BLaER1 (cell line): ENCODE measurements at regions not wholly inside any gene's neighbourhood (a gene's known extent, or its start where the extent isn't known, plus 50 kb on each side); places are given as distances from the start of the nearest gene placed in this dataset.

Experiments
- H3K27ac ChIP-seq: shearing (Covaris generic); formaldehyde crosslinking; 2 replicates; pipeline ENCODE4 v1.8.1; 2022
- H3K27me3 ChIP-seq: shearing (Covaris generic); formaldehyde crosslinking; 2 replicates; pipeline ENCODE4 v1.8.1; 2022
- H3K36me3 ChIP-seq: shearing (Covaris generic); formaldehyde crosslinking; 2 replicates; pipeline ENCODE4 v1.8.1; 2022
- H3K4me1 ChIP-seq: shearing (Covaris generic); formaldehyde crosslinking; 2 replicates; pipeline ENCODE4 v1.8.1; 2022
- H3K4me2 ChIP-seq: shearing (Covaris generic); formaldehyde crosslinking; 2 replicates; pipeline ENCODE4 v1.8.1; 2022
- H3K4me3 ChIP-seq: shearing (Covaris generic); formaldehyde crosslinking; 2 replicates; pipeline ENCODE4 v1.8.1; 2022
- H3K9ac ChIP-seq: shearing (Covaris generic); formaldehyde crosslinking; 2 replicates; pipeline ENCODE4 v1.8.1; 2022
- H3K9me3 ChIP-seq: shearing (Covaris generic); formaldehyde crosslinking; 2 replicates; pipeline ENCODE4 v1.8.1; 2022
- H4K20me1 ChIP-seq: shearing (Covaris generic); formaldehyde crosslinking; 2 replicates; pipeline ENCODE4 v1.8.1; 2022
- Cebpa-rat ChIP-seq: shearing (Covaris generic); IDR thresholded peaks from 2 replicates; pipeline ENCODE4 v1.8.1; 2022

DNA sequence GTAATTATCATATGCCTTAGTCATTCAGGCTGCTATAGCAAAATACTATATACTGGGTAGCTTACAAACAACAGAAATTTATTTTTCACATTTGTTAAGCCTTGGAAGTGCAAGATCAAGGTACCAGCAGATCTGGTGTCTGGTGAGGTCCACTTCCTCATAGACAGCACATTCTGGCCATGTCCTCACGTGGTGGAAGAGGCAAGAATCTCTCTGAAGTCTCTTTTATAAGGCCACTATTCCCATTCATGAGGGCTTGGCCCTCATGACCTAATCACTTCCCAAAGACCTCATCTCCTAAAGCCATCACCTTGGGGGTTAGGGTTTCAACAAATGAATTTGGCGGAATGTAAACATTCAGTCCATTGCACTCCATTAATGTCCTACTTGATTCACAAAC is 137.5 kb upstream of the C1GALT1 start:
- Histone ChIP-seq H3K4me1 (no peaks in the 10 kb centered on the region), H3K4me3 (no peak overlapping the region), H4K20me1 (no peaks in the 10 kb centered on the region), H3K36me3 (no peaks in the 10 kb centered on the region), H3K27me3 (no peaks in the 10 kb centered on the region), H3K27ac (no peak overlapping the region), H3K9me3 (peaks cover 11% of the 10 kb centered on the region), H3K4me2 (no peak overlapping the region), H3K9ac (no peak overlapping the region)
- TF ChIP-seq Cebpa-rat = no peak

DNA sequence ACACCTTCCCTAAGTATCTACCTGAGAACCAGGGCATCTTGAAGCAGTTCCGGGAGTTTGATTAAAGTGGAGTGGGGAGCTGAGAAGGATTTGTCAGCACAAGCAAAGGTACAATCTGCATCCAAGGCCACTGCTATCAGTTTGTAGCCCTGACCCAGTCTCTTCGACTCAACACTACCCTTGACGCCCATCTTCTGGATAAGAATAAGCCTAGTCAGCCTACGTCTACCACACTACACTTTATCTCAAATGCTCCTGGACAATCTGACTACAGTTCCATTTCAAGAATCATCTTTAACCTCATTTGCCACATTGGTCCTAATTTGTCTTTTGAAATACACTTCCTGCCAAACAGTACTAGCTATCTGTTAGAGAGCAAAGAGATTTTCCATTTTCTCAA is 134.1 kb upstream of the C1GALT1 start:
- Histone ChIP-seq H3K9ac (no peak overlapping the region), H4K20me1 (no peaks in the 10 kb centered on the region), H3K27ac (no peak overlapping the region), H3K4me1 (no peaks in the 10 kb centered on the region), H3K4me2 (no peak overlapping the region), H3K27me3 (no peaks in the 10 kb centered on the region), H3K9me3 (no peaks in the 10 kb centered on the region), H3K4me3 (no peak overlapping the region), H3K36me3 (no peaks in the 10 kb centered on the region)
- no peak for TF ChIP-seq Cebpa-rat

DNA sequence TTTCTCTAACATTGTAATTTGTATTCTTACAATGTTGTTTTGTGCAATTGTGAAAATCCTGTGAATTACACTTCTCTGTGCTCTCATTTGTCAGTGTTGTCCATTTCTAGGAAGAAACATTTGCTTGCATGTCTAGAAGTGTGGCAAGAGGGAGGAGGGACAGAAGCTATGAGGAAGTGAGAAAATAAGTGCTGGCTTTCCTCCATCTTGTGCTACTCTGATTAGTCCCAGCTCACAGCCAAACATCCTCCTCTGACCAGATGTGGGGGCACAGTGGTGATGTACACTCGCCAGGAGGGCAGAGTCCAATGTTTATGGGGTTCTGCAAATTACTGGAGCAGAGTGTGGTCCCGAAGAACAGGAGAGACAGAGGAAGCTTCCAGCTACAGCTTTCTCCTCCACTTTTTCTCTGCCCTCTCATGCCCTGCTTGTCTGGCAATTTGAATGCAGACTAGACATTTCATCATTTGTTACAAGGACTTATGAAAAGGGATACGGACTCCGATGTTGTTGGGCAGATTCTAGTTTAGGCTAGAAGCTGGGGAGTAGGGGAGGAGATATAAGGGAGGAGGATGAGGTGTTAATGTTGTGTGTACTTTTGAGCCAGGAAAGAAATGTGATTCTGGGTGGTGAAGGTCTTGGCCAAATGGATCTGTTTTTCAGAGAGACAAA is 131.0 kb upstream of the C1GALT1 start:
- no peak overlapping the region for H3K4me2 ChIP-seq
- no peaks in the 10 kb centered on the region for H3K27me3 ChIP-seq

DNA sequence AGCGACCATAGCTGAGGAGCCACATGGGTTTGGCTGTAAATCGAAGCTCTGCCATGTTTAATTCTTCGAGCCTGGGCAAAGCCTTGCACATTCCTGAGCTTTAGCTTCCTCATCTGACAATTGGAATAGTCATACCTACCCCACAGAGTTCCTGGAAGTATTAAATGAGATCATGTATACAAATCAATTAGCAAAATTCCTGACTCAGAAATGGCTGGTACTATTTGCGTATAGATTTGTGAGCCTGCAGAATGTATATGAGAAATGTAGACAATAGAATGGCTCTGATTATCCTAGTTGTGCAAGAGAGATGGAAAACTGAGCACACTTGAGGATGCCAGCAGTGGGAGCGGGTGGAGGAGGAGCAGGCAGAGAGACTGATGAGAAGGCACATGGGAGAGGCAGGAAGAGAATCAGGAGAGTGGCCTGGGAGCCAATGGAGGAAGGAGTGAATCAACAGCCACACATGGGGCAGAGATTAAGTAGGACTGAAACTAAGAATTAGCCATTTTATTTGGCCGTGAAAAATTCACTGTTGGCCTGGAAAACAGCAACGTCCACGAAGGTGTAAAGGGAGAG is 128.0 kb upstream of the C1GALT1 start:
- no peak overlapping the region for H3K9ac ChIP-seq
- no peak for TF ChIP-seq Cebpa-rat
- no peaks in the 10 kb centered on the region for H3K4me1 ChIP-seq
- H3K4me2 ChIP-seq = no peak overlapping the region
- no peaks in the 10 kb centered on the region for H4K20me1 ChIP-seq
- no peak overlapping the region for H3K27ac ChIP-seq
- no peaks in the 10 kb centered on the region for H3K27me3 ChIP-seq
- no peaks in the 10 kb centered on the region for H3K9me3 ChIP-seq
- H3K4me3 ChIP-seq = no peak overlapping the region
- no peaks in the 10 kb centered on the region for H3K36me3 ChIP-seq

More for the DNA sequence above, 131.0 kb upstream of the C1GALT1 start:
- Histone ChIP-seq H3K9me3 (no peaks in the 10 kb centered on the region), H4K20me1 (no peaks in the 10 kb centered on the region), H3K9ac (no peak overlapping the region), H3K27ac (no peak overlapping the region), H3K36me3 (no peaks in the 10 kb centered on the region), H3K4me3 (no peak overlapping the region), H3K4me1 (no peaks in the 10 kb centered on the region)
- TF ChIP-seq Cebpa-rat = no peak

DNA sequence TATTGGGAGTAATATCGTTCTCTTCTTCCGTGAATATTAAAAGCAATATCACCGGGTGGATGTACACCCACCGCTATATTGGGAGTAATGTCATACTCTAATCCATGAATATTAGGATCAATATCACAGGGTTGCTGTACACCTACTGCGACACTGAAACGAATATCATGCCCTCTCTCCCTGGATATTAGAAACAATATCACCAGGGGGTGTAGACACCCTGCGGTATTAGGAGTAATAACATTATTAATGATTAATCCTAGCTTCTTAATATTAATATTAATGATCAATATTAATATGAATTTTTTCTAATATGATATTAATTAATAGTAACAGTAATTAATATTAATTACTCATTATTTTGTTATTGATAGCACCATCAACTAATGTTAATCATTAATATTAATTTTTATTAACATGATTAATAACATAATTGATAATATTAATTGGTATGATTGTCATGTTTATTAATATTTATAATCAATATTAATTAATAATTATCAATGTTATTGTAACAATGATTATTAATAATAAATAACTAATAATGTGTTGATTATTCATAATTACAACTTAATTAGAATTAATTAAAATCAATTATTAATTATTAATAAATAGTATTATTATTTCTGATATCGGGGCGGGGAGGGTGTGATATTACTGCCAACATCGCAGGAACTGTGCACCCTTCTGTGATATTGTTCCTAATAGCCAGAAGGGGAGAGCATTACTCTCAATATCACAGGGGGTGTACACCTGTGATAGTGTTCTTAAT is 121.3 kb upstream of the C1GALT1 start:
- Histone ChIP-seq H3K4me1 (no peaks in the 10 kb centered on the region), H3K9ac (no peak overlapping the region), H3K9me3 (peaks cover 12% of the 10 kb centered on the region), H3K27me3 (no peaks in the 10 kb centered on the region), H3K4me2 (no peak overlapping the region), H3K27ac (no peak overlapping the region), H3K4me3 (no peak overlapping the region), H4K20me1 (no peaks in the 10 kb centered on the region), H3K36me3 (no peaks in the 10 kb centered on the region)
- no peak for TF ChIP-seq Cebpa-rat

DNA sequence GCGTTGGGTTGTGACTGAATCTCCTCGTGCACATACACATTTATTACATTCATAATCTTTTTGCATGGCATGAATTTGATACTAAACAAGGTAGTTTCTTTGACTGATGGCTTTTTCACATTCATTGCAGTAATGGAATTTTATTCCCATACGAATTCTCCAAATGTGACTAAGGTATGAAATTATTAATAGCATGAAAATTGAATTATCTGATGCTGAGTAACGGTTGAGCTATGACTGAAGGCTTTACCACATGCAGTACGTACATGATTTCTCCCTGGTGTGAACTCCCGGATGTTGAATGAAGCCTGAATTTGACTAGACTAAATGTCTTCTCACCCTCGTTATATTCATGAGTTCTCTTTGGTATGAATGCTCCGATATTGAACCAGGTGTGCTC is 104.4 kb upstream of the C1GALT1 start:
- TF ChIP-seq Cebpa-rat = no peak
- Histone ChIP-seq H3K9ac (no peak overlapping the region), H3K4me2 (no peak overlapping the region), H3K4me1 (no peaks in the 10 kb centered on the region), H4K20me1 (no peaks in the 10 kb centered on the region), H3K36me3 (no peaks in the 10 kb centered on the region), H3K27me3 (no peaks in the 10 kb centered on the region), H3K4me3 (no peak overlapping the region), H3K9me3 (peaks cover 17% of the 10 kb centered on the region; the same call in 1 of the 2 replicates), H3K27ac (no peak overlapping the region)

DNA sequence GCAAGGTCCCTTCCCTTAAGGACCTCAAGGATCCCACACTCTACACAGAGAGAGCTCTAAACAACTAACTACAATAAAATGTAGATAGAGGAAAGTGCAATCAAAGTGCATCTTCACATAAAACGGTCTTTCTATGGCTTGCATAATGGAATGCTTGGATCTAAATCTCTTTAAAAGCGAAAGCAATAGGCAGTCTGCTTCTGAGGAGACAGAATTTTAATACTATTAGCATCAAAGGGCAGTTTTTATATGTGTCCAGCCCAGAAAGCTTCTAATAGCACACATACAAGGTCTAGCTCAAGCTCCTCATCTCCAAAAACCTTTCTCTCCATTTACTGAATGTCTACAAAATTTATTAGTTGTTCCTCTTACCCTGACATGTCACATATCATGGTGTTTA is 101.5 kb upstream of the C1GALT1 start:
- Histone ChIP-seq H3K27ac (no peak overlapping the region), H3K4me1 (no peaks in the 10 kb centered on the region), H3K9me3 (no peaks in the 10 kb centered on the region), H3K4me2 (no peak overlapping the region), H3K27me3 (no peaks in the 10 kb centered on the region), H3K4me3 (no peak overlapping the region), H4K20me1 (no peaks in the 10 kb centered on the region), H3K9ac (no peak overlapping the region), H3K36me3 (no peaks in the 10 kb centered on the region)
- no peak for TF ChIP-seq Cebpa-rat

DNA sequence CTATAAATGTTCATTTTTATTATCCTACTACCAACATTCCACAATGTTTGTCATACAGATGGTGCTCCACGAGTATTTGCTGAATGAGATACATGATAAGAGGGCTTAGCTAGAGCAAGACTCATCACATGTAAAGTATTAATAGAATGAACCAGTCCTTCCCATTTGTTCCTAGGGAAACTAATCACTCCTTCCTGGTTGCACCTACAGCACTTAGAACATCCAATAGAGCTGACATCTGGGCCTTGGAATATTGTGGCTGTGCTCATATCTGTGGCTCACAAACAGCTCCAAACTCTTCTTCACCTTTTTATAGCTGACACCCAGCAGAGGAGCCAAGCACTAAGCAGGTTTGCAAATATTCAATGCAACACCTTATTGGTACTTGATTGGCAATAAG is 91.9 kb upstream of the C1GALT1 start:
- H3K36me3 ChIP-seq = no peaks in the 10 kb centered on the region

DNA sequence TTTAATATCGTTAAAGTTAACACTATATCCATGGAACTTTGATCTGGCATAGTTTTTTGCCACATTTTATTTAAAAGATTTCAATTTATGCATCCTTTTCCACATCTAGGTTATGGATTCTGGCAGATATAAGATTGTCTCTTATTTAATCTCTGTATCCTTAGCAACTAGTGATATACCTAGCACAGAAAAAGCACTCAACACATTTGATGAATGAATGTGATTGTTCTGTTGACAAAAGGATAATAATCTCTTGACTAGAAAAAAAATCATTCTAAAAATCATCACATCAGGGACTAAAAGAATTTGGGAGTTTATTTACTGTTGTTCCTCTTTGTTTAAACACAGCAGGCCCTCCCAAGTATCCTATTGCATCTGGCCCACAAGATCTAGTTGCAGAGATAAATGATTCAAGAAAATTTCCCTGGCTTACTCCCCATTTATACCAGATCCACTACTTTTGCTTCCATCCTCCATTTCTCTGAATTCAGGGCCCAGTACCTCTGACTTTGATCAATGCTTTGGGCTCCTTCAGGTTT is 84.0 kb upstream of the C1GALT1 start:
- Histone ChIP-seq H3K4me2 (no peak overlapping the region), H3K36me3 (no peaks in the 10 kb centered on the region), H3K4me3 (no peak overlapping the region), H3K9me3 (no peaks in the 10 kb centered on the region), H3K27me3 (no peaks in the 10 kb centered on the region), H4K20me1 (no peaks in the 10 kb centered on the region), H3K9ac (no peak overlapping the region), H3K27ac (no peak overlapping the region), H3K4me1 (peaks cover 5% of the 10 kb centered on the region; the same call in 1 of the 2 replicates)
- TF ChIP-seq Cebpa-rat = no peak

More for the DNA sequence above, 91.9 kb upstream of the C1GALT1 start:
- TF ChIP-seq Cebpa-rat = no peak
- no peak overlapping the region for H3K9ac ChIP-seq
- H3K27me3 ChIP-seq = no peaks in the 10 kb centered on the region
- H4K20me1 ChIP-seq = no peaks in the 10 kb centered on the region
- peaks cover 17% of the 10 kb centered on the region for H3K9me3 ChIP-seq
- no peak overlapping the region for H3K4me2 ChIP-seq
- H3K4me1 ChIP-seq = no peaks in the 10 kb centered on the region
- no peak overlapping the region for H3K27ac ChIP-seq
- no peak overlapping the region for H3K4me3 ChIP-seq

DNA sequence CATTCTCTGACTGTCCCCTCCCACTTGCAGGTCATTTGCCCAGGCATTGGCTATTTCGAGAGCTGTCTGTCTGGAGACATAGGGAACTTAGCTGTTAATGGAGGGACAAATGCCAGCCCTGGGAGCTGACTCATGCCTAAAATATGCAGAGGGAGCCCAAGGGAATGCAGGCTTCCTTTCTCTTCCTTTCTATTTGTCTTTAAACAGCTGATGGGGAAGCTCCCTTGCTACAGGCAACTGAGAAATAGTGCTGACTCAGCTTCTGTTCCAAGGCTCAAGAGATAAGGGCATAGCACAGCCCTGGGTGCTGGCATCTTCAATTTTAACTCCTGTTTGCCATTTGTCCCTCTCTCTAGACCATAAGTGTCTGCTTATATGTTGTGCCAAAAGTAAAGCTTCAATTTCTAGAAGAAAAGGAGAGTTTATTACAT is 82.7 kb upstream of the C1GALT1 start:
- H3K4me3 ChIP-seq = no peak overlapping the region
- no peak overlapping the region for H3K27ac ChIP-seq
- no peaks in the 10 kb centered on the region for H4K20me1 ChIP-seq
- no peak for TF ChIP-seq Cebpa-rat
- H3K36me3 ChIP-seq = no peaks in the 10 kb centered on the region
- no peaks in the 10 kb centered on the region for H3K9me3 ChIP-seq
- no peak overlapping the region for H3K4me2 ChIP-seq
- peaks cover 5% of the 10 kb centered on the region; the same call in 1 of the 2 replicates for H3K4me1 ChIP-seq
- H3K27me3 ChIP-seq = no peaks in the 10 kb centered on the region
- no peak overlapping the region for H3K9ac ChIP-seq
